ENCODE measurements at regions not wholly inside any gene's neighbourhood (a gene's known extent, or its start where the extent isn't known, plus 50 kb on each side); places are given as distances from the start of the nearest gene placed in this dataset.

DNA sequence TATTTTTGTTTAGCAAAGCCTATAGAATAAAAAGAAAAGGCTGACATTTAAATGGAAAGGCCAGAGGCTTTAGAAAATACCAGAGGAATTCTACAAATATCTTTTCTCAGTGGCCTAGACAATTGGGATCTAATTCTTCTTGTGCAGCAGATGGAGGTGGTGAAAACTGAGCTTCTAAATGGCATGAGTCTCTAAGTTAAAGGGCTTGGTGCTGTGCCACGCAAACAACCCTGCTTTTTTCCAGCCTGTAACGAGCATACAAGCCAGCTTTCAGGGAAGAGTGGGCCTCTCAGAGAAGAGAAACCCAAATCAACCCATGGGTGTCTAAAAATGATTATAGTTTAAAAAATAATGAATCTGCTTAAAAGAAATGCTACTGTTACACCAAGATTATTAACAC is 237.9 kb upstream of the NAV3 start:
- TF ChIP-seq POLR2AphosphoS5 (IDR thresholded peaks at IDR 0.05; ENCODE audit: low read depth, low read length) (no peak), TAF1 (IDR thresholded peaks at IDR 0.05; ENCODE audit: low read depth, low read length) (no peak), POU2F2 (IDR thresholded peaks at IDR 0.05; ENCODE audit: low read depth, low read length) (no peak), POLR2A (IDR thresholded peaks at IDR 0.05; ENCODE audit: low read depth, low read length) (no peak), SPI1 (IDR thresholded peaks at IDR 0.05; ENCODE audit: low read depth, low read length) (no peak), PAX5 (IDR thresholded peaks at IDR 0.05; ENCODE audit: insufficient read depth, low read length, severe bottlenecking) (no peak)
- DNase-seq (ENCODE audit: insufficient read length, low spot score) (no peak), FAIRE-seq (no peak)

DNA sequence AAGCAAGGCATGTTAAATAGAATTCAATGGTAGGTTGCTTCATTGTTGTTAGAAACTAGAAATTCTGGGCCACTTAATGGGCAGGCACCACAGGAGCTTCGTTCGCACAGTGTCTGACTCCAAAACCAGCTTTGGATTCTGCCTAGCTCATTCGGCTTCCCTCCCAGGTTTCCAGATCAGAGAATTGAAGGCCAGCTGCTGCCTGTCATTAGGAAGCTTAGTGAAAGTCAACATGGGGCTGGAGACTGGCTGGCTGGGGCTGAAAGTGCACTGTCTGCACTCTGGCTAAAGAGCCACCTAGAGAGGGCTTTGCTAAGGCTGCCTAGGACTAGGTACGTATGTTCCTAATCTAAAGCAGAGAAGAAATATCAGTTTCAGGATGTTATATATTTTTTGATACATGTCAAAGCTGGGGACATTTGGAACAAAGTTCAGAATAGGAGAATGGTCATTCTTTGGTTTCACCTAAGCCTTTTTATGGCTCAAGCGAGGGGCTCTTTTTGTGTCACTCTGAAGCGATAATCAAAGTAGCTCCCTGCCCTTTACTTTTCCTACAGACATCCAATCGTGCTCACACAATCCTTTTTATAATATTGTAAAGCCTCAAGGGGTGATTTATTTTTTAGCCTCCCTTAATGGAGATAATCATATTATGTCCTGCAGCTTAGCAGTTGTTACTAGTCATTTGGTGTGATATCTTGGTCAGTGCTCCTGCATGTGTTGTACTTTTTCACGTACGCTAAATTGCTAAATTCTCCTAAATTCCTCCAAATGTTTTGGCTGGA is 238.5 kb upstream of the NAV3 start:
- TF ChIP-seq POLR2A (IDR thresholded peaks at IDR 0.05; ENCODE audit: low read depth, low read length) (no peak), SPI1 (IDR thresholded peaks at IDR 0.05; ENCODE audit: low read depth, low read length) (no peak), PAX5 (IDR thresholded peaks at IDR 0.05; ENCODE audit: insufficient read depth, low read length, severe bottlenecking) (no peak), POLR2AphosphoS5 (IDR thresholded peaks at IDR 0.05; ENCODE audit: low read depth, low read length) (no peak), POU2F2 (IDR thresholded peaks at IDR 0.05; ENCODE audit: low read depth, low read length) (no peak)
- DNase-seq (ENCODE audit: insufficient read length, low spot score), result no peak
- FAIRE-seq, result no peak

DNA sequence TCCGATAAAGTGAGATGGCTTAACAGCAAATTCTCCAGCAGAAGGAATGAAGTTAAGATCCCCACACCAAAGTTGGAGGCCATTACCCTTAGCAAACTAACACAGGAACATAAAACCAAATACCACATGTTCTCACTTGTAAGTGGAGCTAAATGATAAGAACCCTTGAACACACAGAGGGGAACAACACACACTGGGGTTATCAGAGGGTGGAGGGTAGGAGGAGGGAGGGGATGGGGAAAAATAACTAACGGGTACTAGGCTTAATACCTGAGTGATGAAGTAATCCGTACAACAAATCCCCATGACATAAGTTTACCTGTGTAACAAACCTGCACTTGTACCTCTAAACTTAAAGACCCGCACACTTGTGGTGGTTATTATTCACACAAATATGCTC is 240.4 kb upstream of the NAV3 start:
- DNase-seq (ENCODE audit: insufficient read length, low spot score), result no peak
- no peak for FAIRE-seq
- no peak for TF ChIP-seq POLR2A (IDR thresholded peaks at IDR 0.05; ENCODE audit: low read depth, low read length)
- TF ChIP-seq SPI1 (IDR thresholded peaks at IDR 0.05; ENCODE audit: low read depth, low read length), result no peak
- no peak for TF ChIP-seq TAF1 (IDR thresholded peaks at IDR 0.05; ENCODE audit: low read depth, low read length)
- no peak for TF ChIP-seq PAX5 (IDR thresholded peaks at IDR 0.05; ENCODE audit: insufficient read depth, low read length, severe bottlenecking)

DNA sequence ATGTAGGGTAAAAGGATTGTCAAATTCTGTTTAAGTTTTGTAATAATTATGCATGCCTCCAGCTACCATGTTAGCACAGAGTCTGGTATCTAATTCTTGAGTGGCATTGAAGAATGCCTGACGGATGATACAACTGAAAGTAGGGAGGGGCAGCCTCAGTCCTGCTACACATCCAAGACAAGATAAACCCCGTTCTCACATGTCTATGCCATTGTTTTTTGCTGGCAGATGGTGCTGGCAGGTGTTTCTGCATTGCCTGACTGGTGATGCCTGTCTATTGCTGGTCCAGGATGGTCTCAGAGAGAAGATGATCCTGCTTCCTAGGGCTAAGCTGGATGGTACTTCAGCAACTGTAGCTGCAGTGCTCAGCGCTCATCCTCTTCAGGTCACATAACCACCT is 245.8 kb upstream of the NAV3 start:
- TF ChIP-seq SPI1 (IDR thresholded peaks at IDR 0.05; ENCODE audit: low read depth, low read length) (no peak), POLR2A (IDR thresholded peaks at IDR 0.05; ENCODE audit: low read depth, low read length) (no peak), POU2F2 (IDR thresholded peaks at IDR 0.05; ENCODE audit: low read depth, low read length) (no peak), POLR2AphosphoS5 (IDR thresholded peaks at IDR 0.05; ENCODE audit: low read depth, low read length) (no peak), TAF1 (IDR thresholded peaks at IDR 0.05; ENCODE audit: low read depth, low read length) (no peak), PAX5 (IDR thresholded peaks at IDR 0.05; ENCODE audit: insufficient read depth, low read length, severe bottlenecking) (no peak)
- DNase-seq (ENCODE audit: insufficient read length, low spot score) (no peak), FAIRE-seq (no peak)

DNA sequence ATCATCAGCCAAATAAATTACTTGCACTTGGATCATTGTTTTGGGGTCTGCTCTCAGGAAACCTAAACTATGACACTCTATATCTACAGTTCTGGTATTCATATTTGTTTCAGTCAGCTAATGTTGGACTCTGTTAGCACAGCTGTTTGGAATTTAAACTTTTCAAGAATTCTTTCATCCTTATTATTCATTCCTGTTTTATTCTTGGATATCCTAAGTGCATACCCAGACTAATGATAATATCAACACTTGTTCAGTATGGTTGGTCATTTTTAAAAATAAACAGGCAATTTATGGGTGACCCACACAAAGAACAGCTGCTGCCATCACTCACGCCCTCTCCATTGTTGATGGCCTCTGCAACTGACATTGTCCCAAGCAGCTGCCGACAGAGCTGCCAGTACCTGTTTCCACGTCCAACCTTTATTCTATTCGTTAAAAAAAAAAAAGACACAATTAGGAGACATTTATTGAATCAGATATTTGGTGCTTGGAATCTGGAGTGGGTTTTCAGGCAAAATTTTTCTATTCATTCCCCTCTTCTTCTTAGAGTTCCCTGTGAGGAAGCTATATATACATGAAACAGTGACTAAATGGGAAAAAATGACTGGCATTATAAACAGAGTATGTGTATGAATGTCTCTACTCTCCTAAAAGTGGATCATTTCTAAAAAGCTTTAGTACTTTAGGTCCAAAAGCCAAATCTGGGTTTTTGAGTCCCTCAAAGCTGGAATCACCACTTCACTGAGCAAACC is 252.1 kb upstream of the NAV3 start:
- FAIRE-seq (no peak), DNase-seq (ENCODE audit: insufficient read length, low spot score) (no peak)
- TF ChIP-seq POU2F2 (IDR thresholded peaks at IDR 0.05; ENCODE audit: low read depth, low read length), result no peak
- TF ChIP-seq TAF1 (IDR thresholded peaks at IDR 0.05; ENCODE audit: low read depth, low read length), result no peak
- TF ChIP-seq PAX5 (IDR thresholded peaks at IDR 0.05; ENCODE audit: insufficient read depth, low read length, severe bottlenecking), result no peak
- TF ChIP-seq POLR2A (IDR thresholded peaks at IDR 0.05; ENCODE audit: low read depth, low read length), result no peak
- TF ChIP-seq SPI1 (IDR thresholded peaks at IDR 0.05; ENCODE audit: low read depth, low read length), result no peak
- TF ChIP-seq POLR2AphosphoS5 (IDR thresholded peaks at IDR 0.05; ENCODE audit: low read depth, low read length), result no peak

DNA sequence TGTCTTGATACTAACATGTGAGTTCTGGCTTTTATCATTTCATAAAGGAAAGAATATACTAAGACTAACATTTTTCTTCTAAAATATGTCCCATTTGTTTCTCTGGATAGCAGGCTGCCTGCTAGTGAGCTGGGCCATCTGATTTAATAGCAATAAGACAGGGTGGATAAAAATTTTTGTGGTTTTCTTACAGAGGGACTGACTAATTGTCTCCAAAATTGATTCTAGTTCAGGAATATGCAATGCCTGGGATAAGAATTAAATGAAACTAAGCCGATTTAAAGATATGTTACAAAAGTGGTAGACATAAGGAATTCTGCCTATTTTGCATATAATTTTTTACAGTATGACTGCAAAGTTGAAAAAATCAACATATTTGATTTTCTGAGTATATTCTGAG is 252.9 kb upstream of the NAV3 start:
- no peak for FAIRE-seq
- DNase-seq (ENCODE audit: insufficient read length, low spot score), result no peak
- TF ChIP-seq POU2F2 (IDR thresholded peaks at IDR 0.05; ENCODE audit: low read depth, low read length) (no peak), PAX5 (IDR thresholded peaks at IDR 0.05; ENCODE audit: insufficient read depth, low read length, severe bottlenecking) (no peak), TAF1 (IDR thresholded peaks at IDR 0.05; ENCODE audit: low read depth, low read length) (no peak), POLR2A (IDR thresholded peaks at IDR 0.05; ENCODE audit: low read depth, low read length) (no peak), POLR2AphosphoS5 (IDR thresholded peaks at IDR 0.05; ENCODE audit: low read depth, low read length) (no peak), SPI1 (IDR thresholded peaks at IDR 0.05; ENCODE audit: low read depth, low read length) (no peak)

DNA sequence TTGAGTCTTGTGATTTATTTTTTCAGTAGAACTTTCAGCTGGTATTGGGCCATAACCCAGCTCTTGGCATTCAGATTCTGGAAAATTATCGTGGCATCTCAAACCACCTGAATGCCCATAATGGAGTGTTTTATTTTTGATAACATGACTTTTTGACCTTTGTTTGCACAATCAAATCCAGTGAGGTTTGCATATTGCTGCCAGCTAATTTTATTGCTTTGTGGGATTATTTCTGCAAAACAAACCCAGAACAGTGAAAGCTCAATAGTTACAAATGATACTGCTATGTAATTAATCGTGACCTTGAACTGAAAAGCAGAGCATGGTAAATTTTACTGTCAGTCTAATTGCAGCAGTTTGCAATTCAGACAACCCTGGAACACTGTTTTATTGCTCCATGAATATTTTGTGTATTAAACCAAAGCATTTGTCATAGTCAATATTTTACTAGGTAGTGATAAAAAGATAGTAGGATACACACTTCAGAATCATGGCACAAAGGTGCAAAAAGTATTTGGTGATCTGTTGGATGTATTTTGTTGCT is 255.2 kb upstream of the NAV3 start:
- FAIRE-seq (no peak), DNase-seq (ENCODE audit: insufficient read length, low spot score) (no peak)
- TF ChIP-seq POLR2A (IDR thresholded peaks at IDR 0.05; ENCODE audit: low read depth, low read length) (no peak), POLR2AphosphoS5 (IDR thresholded peaks at IDR 0.05; ENCODE audit: low read depth, low read length) (no peak), POU2F2 (IDR thresholded peaks at IDR 0.05; ENCODE audit: low read depth, low read length) (no peak), TAF1 (IDR thresholded peaks at IDR 0.05; ENCODE audit: low read depth, low read length) (no peak), PAX5 (IDR thresholded peaks at IDR 0.05; ENCODE audit: insufficient read depth, low read length, severe bottlenecking) (no peak), SPI1 (IDR thresholded peaks at IDR 0.05; ENCODE audit: low read depth, low read length) (no peak)

DNA sequence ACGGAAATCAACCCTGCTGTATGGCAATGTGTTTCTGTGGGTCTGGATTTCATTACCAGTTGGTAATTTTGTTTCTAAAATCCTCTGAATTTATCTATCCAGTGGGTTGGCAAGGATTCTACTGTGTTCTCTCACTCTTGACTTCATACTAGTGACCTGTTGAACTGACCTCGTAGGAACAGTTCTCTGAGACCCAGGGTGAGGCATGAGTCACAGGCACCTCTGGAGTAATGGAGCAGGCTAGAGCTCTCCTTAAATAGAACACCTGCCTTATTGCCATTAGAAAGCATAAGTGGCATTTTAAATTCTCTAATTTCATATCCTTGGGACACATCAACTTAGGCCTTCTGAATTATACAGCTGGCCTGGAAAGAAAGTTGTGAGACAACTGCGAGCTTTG is 258.3 kb upstream of the NAV3 start:
- no peak for TF ChIP-seq POLR2AphosphoS5 (IDR thresholded peaks at IDR 0.05; ENCODE audit: low read depth, low read length)
- no peak for TF ChIP-seq POU2F2 (IDR thresholded peaks at IDR 0.05; ENCODE audit: low read depth, low read length)
- no peak for TF ChIP-seq TAF1 (IDR thresholded peaks at IDR 0.05; ENCODE audit: low read depth, low read length)
- no peak for TF ChIP-seq PAX5 (IDR thresholded peaks at IDR 0.05; ENCODE audit: insufficient read depth, low read length, severe bottlenecking)
- TF ChIP-seq SPI1 (IDR thresholded peaks at IDR 0.05; ENCODE audit: low read depth, low read length), result no peak
- no peak for TF ChIP-seq POLR2A (IDR thresholded peaks at IDR 0.05; ENCODE audit: low read depth, low read length)
- no peak for DNase-seq (ENCODE audit: insufficient read length, low spot score)
- FAIRE-seq, result no peak

DNA sequence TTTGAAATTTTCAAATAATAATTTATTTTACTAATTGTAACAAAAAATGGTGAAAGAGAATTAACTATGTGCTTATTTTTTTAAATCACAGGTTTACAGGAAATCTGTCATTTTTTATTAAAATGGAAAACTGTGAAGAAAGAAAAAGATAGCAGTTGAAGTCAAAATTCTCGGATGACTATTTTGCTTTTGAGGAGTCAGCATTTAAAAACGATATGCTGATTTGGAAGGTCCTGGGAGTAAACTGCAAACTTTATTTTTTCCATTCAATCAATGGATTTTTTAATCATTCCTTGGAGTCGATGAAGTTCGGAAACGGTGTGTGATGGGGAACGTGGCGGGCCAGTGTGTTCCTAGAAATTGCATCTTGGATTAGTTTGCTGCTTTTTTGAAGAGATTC is 258.9 kb upstream of the NAV3 start:
- TF ChIP-seq SPI1 (IDR thresholded peaks at IDR 0.05; ENCODE audit: low read depth, low read length) (no peak), PAX5 (IDR thresholded peaks at IDR 0.05; ENCODE audit: insufficient read depth, low read length, severe bottlenecking) (no peak), POLR2AphosphoS5 (IDR thresholded peaks at IDR 0.05; ENCODE audit: low read depth, low read length) (no peak), TAF1 (IDR thresholded peaks at IDR 0.05; ENCODE audit: low read depth, low read length) (no peak), POU2F2 (IDR thresholded peaks at IDR 0.05; ENCODE audit: low read depth, low read length) (no peak), POLR2A (IDR thresholded peaks at IDR 0.05; ENCODE audit: low read depth, low read length) (no peak)
- FAIRE-seq (no peak), DNase-seq (ENCODE audit: insufficient read length, low spot score) (no peak)
